ENCODE measurements at regions not wholly inside any gene's neighbourhood (a gene's known extent, or its start where the extent isn't known, plus 50 kb on each side); places are given as distances from the start of the nearest gene placed in this dataset.

GRCh38 chr14:80146941-80147340 lies 64.4 kb downstream of the DIO2 start:
- no peak for TF ChIP-seq Cebpa-rat (IDR thresholded peaks at IDR 0.05)
- Histone ChIP-seq H3K4me3 (no peak overlapping the region), H3K4me2 (no peak overlapping the region), H3K9me3 (no peaks in the 10 kb centered on the region), H4K20me1 (no peaks in the 10 kb centered on the region), H3K9ac (no peak overlapping the region), H3K36me3 (no peaks in the 10 kb centered on the region), H3K27me3 (no peaks in the 10 kb centered on the region), H3K4me1 (no peaks in the 10 kb centered on the region), H3K27ac (no peak overlapping the region)

- Histone ChIP-seq H3K4me3 (no peak overlapping the region), H3K9ac (no peak overlapping the region), H3K4me2 (no peak overlapping the region), H3K9me3 (peaks cover 34% of the 10 kb centered on the region), H3K27ac (no peak overlapping the region), H4K20me1 (no peaks in the 10 kb centered on the region), H3K4me1 (no peaks in the 10 kb centered on the region), H3K27me3 (no peaks in the 10 kb centered on the region), H3K36me3 (no peaks in the 10 kb centered on the region)
- peak; percentile 67; the same call in 1 of the 2 replicates for TF ChIP-seq Cebpa-rat (IDR thresholded peaks at IDR 0.05)
Observed at GRCh38 chr14:80136358-80136757, 74.9 kb downstream of the DIO2 start.

GRCh38 chr14:80135305-80136088 lies 75.8 kb downstream of the DIO2 start:
- H3K27ac ChIP-seq, result no peak overlapping the region
- H3K4me1 ChIP-seq, result no peaks in the 10 kb centered on the region
- H3K36me3 ChIP-seq, result no peaks in the 10 kb centered on the region
- no peaks in the 10 kb centered on the region for H4K20me1 ChIP-seq
- H3K27me3 ChIP-seq, result no peaks in the 10 kb centered on the region
- peaks cover 34% of the 10 kb centered on the region for H3K9me3 ChIP-seq
- no peak overlapping the region for H3K4me2 ChIP-seq
- no peak overlapping the region for H3K9ac ChIP-seq
- TF ChIP-seq Cebpa-rat (IDR thresholded peaks at IDR 0.05), result no peak
- no peak overlapping the region for H3K4me3 ChIP-seq

GRCh38 chr14:80134321-80134720 lies 77.0 kb downstream of the DIO2 start:
- Histone ChIP-seq H3K4me1 (no peaks in the 10 kb centered on the region), H3K27me3 (no peaks in the 10 kb centered on the region), H3K36me3 (no peaks in the 10 kb centered on the region), H3K27ac (no peak overlapping the region), H3K9ac (no peak overlapping the region), H3K4me3 (no peak overlapping the region), H3K4me2 (no peak overlapping the region), H3K9me3 (peaks cover 34% of the 10 kb centered on the region), H4K20me1 (no peaks in the 10 kb centered on the region)
- TF ChIP-seq Cebpa-rat (IDR thresholded peaks at IDR 0.05), result no peak

GRCh38 chr14:80133457-80133856 lies 77.8 kb downstream of the DIO2 start:
- Histone ChIP-seq H3K36me3 (no peaks in the 10 kb centered on the region), H3K27ac (no peak overlapping the region), H3K4me1 (no peaks in the 10 kb centered on the region), H3K9me3 (peaks cover 34% of the 10 kb centered on the region), H3K4me3 (no peak overlapping the region), H3K4me2 (no peak overlapping the region), H4K20me1 (no peaks in the 10 kb centered on the region), H3K9ac (no peak overlapping the region), H3K27me3 (no peaks in the 10 kb centered on the region)
- no peak for TF ChIP-seq Cebpa-rat (IDR thresholded peaks at IDR 0.05)

- H3K27me3 ChIP-seq, result no peaks in the 10 kb centered on the region
- H3K36me3 ChIP-seq, result no peaks in the 10 kb centered on the region
- H3K4me2 ChIP-seq, result no peak overlapping the region
- H3K9ac ChIP-seq, result no peak overlapping the region
- no peak for TF ChIP-seq Cebpa-rat (IDR thresholded peaks at IDR 0.05)
- no peaks in the 10 kb centered on the region for H3K4me1 ChIP-seq
- no peaks in the 10 kb centered on the region for H4K20me1 ChIP-seq
- peaks cover 16% of the 10 kb centered on the region for H3K9me3 ChIP-seq
- H3K4me3 ChIP-seq, result no peak overlapping the region
- H3K27ac ChIP-seq, result no peak overlapping the region
Observed at GRCh38 chr14:80127466-80127865, 83.8 kb downstream of the DIO2 start.

GRCh38 chr14:80124794-80125193 lies 86.5 kb downstream of the DIO2 start:
- no peaks in the 10 kb centered on the region for H3K27me3 ChIP-seq
- no peaks in the 10 kb centered on the region for H4K20me1 ChIP-seq
- peaks cover 36% of the 10 kb centered on the region for H3K9me3 ChIP-seq
- no peak overlapping the region for H3K9ac ChIP-seq
- H3K36me3 ChIP-seq, result no peaks in the 10 kb centered on the region
- no peak overlapping the region for H3K4me3 ChIP-seq
- H3K4me1 ChIP-seq, result no peaks in the 10 kb centered on the region
- no peak for TF ChIP-seq Cebpa-rat (IDR thresholded peaks at IDR 0.05)
- no peak overlapping the region for H3K4me2 ChIP-seq
- H3K27ac ChIP-seq, result no peak overlapping the region

- Histone ChIP-seq H3K27me3 (no peaks in the 10 kb centered on the region), H3K36me3 (no peaks in the 10 kb centered on the region), H3K27ac (no peak overlapping the region), H3K9me3 (peaks cover 36% of the 10 kb centered on the region), H3K9ac (no peak overlapping the region), H4K20me1 (no peaks in the 10 kb centered on the region), H3K4me3 (no peak overlapping the region), H3K4me2 (no peak overlapping the region), H3K4me1 (peaks cover 23% of the 10 kb centered on the region)
- TF ChIP-seq Cebpa-rat (IDR thresholded peaks at IDR 0.05), result no peak
Observed at GRCh38 chr14:80117876-80118275, 93.4 kb downstream of the DIO2 start.

GRCh38 chr14:80116157-80116556 lies 95.1 kb downstream of the DIO2 start:
- no peak overlapping the region for H3K4me2 ChIP-seq

GRCh38 chr14:80110721-80111120 lies 100.6 kb downstream of the DIO2 start:
- Histone ChIP-seq H3K9me3 (peaks cover 6% of the 10 kb centered on the region; the same call in 1 of the 2 replicates), H3K4me2 (no peak overlapping the region), H4K20me1 (no peaks in the 10 kb centered on the region), H3K27me3 (no peaks in the 10 kb centered on the region), H3K4me3 (no peak overlapping the region), H3K4me1 (peaks cover 20% of the 10 kb centered on the region), H3K27ac (no peak overlapping the region), H3K36me3 (no peaks in the 10 kb centered on the region), H3K9ac (no peak overlapping the region)
- TF ChIP-seq Cebpa-rat (IDR thresholded peaks at IDR 0.05), result no peak

More at GRCh38 chr14:80116157-80116556, 95.1 kb downstream of the DIO2 start:
- H3K4me3 ChIP-seq, result no peak overlapping the region
- no peaks in the 10 kb centered on the region for H4K20me1 ChIP-seq
- no peaks in the 10 kb centered on the region for H3K36me3 ChIP-seq
- peaks cover 23% of the 10 kb centered on the region for H3K4me1 ChIP-seq
- no peak for TF ChIP-seq Cebpa-rat (IDR thresholded peaks at IDR 0.05)
- H3K27me3 ChIP-seq, result no peaks in the 10 kb centered on the region
- H3K27ac ChIP-seq, result no peak overlapping the region
- H3K9me3 ChIP-seq, result peaks cover 18% of the 10 kb centered on the region
- H3K9ac ChIP-seq, result no peak overlapping the region
